ENCODE measurements at regions not wholly inside any gene's neighbourhood (a gene's known extent, or its start where the extent isn't known, plus 50 kb on each side); places are given as distances from the start of the nearest gene placed in this dataset.
"Not testable (repeated sequence)": the region's sequence is repeated elsewhere in the genome, so short reads cannot be mapped to it uniquely, and the experiment has no call there.

DNA sequence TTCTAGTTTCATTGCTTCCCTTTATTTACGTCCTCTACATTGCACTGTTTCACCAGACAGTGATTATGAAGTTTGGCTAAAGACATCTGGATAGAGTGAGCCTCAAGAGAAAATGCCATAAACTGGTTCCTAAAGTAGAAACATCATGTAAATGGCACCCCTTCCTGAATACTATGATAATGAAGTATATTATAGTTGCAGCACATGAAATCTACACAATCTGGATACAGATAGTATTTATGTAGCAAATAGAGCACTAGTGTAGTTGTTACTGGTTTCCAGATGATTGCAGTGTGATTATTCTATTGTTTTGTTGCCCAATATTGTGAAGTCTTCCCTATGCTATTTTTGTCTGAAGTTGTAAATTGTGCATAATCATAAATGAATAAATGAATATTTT is 2786.9 kb upstream of the PCDH20 start:
- no peak for DNase-seq (ENCODE audit: low spot score)

- no peak for DNase-seq (ENCODE audit: low spot score)
These were observed 2781.6 kb upstream of the PCDH20 start for GRCh38 chr13:64197232-64197631.

GRCh38 chr13:64186503-64187250 is 2771.0 kb upstream of the PCDH20 start:
- no peak for DNase-seq (ENCODE audit: low spot score)

DNA sequence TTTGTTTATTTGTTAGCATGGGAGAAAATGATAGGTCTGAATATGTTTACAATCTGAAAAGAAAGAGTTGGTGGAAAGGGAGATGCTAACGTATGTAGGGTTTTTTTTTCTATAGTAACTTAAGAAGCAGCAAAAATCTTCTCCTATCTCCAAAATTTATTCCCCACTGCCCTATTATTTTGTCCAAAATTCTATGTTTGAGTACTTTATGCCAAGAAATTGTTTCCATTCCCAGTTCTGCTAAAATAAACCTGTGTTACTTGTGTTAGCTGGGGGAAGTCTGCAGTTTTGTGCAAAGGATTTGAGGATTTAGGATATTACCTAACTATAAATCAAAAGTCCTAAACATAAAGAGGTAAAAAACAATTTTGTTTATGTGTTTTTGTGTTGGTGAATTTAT is 2770.4 kb upstream of the PCDH20 start:
- no peak for DNase-seq (ENCODE audit: low spot score)

DNA sequence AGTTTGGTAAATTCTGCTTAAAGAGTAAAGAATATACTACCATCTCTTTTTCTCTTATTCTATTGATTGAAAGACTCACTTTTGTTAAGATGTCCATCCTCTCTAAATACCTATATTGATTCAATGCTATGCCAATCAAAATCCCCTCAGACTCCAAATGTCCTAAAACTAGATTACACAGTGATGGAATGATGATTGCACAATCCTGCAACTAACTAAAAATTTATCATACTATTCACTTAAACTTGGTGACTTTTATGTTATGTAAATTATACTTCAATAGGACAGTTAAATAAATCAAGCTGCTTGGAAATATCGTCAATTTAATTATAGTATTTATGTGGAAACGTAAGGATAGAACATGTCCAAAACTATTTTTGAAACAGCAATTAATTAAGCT is 2765.1 kb upstream of the PCDH20 start:
- DNase-seq (ENCODE audit: low spot score) = no peak

DNA sequence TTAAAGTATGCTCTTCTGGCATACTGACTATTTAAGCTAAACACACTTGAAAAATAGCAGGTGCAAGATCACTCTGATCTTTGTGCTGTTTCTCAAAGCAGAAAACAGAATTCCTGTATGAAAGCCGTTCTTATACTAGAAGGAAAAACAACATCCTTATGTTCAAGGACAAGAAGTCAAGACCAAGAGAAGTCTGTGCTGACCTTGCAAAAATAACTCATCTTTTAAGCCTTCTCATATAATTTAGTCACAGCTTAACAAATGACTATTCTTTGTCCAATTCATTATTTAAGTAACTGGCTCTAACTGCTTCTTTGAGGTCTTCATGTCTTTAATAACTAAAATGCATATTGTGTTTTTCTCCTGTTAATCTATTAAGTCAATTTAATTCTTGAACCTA is 2750.2 kb upstream of the PCDH20 start:
- no peak for DNase-seq (ENCODE audit: low spot score)

GRCh38 chr13:64164435-64164834 is 2748.8 kb upstream of the PCDH20 start:
- no peak for DNase-seq (ENCODE audit: low spot score)

DNA sequence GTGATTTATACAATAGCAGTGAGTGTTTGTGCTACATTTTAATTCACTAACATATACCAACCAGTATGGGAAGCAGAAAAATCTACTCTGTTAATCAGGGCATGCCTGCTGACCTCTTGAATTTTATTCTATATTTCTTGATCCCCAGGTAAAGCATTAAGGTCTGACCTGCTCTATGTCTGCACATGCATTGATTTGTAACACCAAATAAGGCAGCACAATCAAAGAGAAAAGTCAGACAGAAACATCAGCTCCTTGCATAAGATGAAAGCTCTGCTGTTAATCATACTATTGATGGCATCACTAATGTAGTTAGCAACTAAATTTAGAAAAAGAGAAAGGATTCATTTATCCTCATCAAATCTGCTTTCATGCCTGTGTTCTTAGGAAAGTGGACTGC is 2744.8 kb upstream of the PCDH20 start:
- DNase-seq (ENCODE audit: low spot score) = no peak

- DNase-seq (ENCODE audit: low spot score) = no peak
These were observed 2743.3 kb upstream of the PCDH20 start for GRCh38 chr13:64158908-64159307.

DNA sequence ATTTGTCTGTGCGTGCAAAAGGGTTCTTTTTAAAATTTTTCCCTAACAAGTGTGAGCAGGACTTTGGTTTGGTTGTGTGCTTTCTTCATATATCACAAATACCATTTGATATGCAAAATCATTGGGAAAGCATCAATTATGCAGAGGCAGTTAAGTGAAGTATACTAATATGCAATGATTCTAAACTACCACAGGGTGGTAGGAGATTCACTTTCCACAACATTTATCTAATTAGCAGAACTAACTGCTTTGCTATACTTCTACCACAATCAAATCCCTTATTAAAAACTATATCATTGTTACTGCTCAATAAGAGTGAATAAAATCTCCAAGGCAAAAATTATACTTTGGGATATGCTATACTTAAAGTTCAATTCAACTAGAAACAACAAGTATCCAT is 2738.9 kb upstream of the PCDH20 start:
- DNase-seq (ENCODE audit: low spot score) = no peak

- DNase-seq (ENCODE audit: low spot score) = no peak
These were observed 2715.0 kb upstream of the PCDH20 start for GRCh38 chr13:64130600-64130999.

DNA sequence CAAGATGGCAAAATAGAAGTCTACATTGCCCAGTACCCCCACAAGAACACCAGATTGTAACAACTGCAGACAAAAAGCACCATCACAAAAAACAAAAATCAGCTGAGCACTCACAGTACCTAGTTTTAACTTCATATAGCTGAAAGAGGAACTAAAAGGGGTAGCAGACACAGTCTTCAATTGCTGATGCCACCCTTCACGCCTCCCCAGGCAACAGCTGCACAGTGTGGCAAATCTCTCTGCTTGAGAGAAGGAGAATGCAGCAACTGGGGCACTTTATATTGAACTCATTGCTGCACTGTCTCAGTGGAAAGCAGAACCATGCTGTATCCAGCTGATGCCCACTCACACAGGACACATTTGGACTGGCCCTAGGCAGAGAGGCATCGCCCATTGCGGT is 2714.5 kb upstream of the PCDH20 start:
- DNase-seq (ENCODE audit: low spot score) = no peak

DNA sequence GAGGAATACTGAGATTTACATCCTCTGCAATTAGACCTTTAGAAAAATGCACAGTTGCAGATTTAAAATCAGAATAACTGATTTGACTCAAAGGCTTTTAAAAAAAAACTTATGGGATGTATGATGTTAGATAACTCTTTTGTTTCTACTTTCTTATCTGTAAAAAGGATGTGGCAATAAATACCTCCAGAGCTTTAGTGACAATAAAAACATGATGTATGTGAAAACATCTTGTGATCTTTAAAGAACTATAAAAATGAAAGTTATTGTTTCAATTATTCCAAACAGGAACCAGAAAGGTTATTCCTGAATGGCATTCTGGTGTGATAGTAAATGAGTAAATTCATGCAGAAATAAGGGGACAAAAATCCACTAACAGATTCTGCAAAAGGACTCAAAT is 2712.2 kb upstream of the PCDH20 start:
- no peak for DNase-seq (ENCODE audit: low spot score)

- no peak for DNase-seq (ENCODE audit: low spot score)
These were observed 2711.5 kb upstream of the PCDH20 start for GRCh38 chr13:64127192-64127591.

- DNase-seq (ENCODE audit: low spot score) = not testable (repeated sequence)
These were observed 2705.5 kb upstream of the PCDH20 start for GRCh38 chr13:64121023-64121709.

- no peak for DNase-seq (ENCODE audit: low spot score)
These were observed 2684.3 kb upstream of the PCDH20 start for GRCh38 chr13:64099994-64100393.

DNA sequence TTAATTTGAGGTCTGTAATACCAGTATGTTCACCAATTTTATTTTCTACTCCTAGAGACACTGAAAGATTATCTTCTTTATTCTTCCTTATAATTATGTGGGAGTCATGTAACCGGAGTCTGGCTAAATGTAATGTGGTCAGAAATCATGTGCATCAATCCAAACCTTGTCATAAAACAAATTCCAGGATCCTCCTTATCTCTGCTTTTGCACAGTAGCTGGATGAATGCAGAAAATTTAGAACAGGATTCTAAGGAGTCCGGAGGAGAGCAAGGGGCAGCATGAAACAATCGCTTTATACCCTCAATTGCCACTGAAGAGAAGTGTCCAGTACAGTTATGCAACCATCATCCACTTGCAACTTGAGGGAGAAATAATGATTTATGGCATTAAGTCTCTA is 2674.7 kb upstream of the PCDH20 start:
- no peak for DNase-seq (ENCODE audit: low spot score)

GRCh38 chr13:64088491-64088890 is 2672.8 kb upstream of the PCDH20 start:
- no peak for DNase-seq (ENCODE audit: low spot score)

- DNase-seq (ENCODE audit: low spot score) = no peak
These were observed 2672.0 kb upstream of the PCDH20 start for GRCh38 chr13:64087624-64088023.

- DNase-seq (ENCODE audit: low spot score) = no peak
These were observed 2668.2 kb upstream of the PCDH20 start for GRCh38 chr13:64083811-64084210.

GRCh38 chr13:64083396-64083795 is 2667.7 kb upstream of the PCDH20 start:
- no peak for DNase-seq (ENCODE audit: low spot score)

DNA sequence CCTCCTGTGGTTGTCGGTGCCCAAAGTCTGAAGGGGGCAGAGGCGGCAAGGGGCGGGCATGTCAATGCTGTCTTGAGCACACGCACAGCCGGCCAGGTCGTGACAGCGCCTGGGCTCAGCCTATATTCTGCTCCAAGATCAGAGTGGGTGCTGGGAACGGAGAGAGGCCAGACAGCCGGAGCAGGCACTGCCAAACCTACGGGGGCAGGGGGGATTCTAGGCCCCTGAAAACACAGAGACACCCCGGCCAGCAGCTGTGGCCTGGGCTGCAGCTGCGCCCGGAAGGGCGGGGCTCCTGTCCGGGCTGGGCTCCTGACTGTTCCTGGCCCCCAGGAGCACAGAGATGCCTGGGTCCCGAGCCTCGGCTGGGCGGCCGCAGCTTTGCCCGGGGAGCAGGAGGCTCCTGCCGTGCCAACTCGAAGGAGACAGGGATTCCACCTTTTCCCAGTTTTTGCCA is 2662.9 kb upstream of the PCDH20 start:
- DNase-seq (ENCODE audit: low spot score) = no peak

- DNase-seq (ENCODE audit: low spot score) = no peak
These were observed 2662.4 kb upstream of the PCDH20 start for GRCh38 chr13:64078025-64078424.
